ENCODE measurements at regions not wholly inside any gene's neighbourhood (a gene's known extent, or its start where the extent isn't known, plus 50 kb on each side); places are given as distances from the start of the nearest gene placed in this dataset.

DNA sequence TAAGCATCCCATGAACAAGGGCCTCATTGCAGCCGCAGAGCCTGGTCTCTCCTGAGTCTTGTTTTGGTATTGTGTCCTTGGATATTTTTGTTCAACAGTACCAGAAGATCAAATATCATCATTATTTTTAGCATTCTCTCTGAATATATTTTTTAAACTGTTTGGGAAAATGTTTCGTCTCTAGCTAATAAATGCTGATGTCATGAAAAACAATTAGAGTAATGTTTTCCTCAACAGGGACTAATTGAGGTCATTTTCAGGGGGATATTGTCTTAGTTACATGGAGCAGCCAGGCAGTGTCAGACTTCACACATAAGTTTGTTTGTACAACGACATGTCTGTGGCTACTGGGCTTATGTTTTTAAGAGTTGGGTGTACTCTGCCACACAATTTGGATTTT, 805.3 kb upstream of the SOX9 start:
- Histone ChIP-seq H3K36me3 (no peaks in the 10 kb centered on the region), H3K4me1 (ENCODE audit: insufficient read depth) (no peaks in the 10 kb centered on the region), H3K27me3 (no peaks in the 10 kb centered on the region), H3K4me3 (no peak overlapping the region), H3K9me3 (no peaks in the 10 kb centered on the region), H3K27ac (no peak overlapping the region)
- TF ChIP-seq POLR2A (IDR thresholded peaks at IDR 0.05) (no peak), EP300 (IDR thresholded peaks at IDR 0.05) (no peak)
- TF ChIP-seq, protein P1, sequence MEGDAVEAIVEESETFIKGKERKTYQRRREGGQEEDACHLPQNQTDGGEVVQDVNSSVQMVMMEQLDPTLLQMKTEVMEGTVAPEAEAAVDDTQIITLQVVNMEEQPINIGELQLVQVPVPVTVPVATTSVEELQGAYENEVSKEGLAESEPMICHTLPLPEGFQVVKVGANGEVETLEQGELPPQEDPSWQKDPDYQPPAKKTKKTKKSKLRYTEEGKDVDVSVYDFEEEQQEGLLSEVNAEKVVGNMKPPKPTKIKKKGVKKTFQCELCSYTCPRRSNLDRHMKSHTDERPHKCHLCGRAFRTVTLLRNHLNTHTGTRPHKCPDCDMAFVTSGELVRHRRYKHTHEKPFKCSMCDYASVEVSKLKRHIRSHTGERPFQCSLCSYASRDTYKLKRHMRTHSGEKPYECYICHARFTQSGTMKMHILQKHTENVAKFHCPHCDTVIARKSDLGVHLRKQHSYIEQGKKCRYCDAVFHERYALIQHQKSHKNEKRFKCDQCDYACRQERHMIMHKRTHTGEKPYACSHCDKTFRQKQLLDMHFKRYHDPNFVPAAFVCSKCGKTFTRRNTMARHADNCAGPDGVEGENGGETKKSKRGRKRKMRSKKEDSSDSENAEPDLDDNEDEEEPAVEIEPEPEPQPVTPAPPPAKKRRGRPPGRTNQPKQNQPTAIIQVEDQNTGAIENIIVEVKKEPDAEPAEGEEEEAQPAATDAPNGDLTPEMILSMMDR (IDR thresholded peaks at IDR 0.05), result no peak
- intact Hi-C loops (cut with DNase I), result no loop called here
- WGBS, 3 donors, result 21 to 29% (median 22%) methylated on average over 3 of the region's 3 CpGs
- DNase-seq, result no peak

DNA sequence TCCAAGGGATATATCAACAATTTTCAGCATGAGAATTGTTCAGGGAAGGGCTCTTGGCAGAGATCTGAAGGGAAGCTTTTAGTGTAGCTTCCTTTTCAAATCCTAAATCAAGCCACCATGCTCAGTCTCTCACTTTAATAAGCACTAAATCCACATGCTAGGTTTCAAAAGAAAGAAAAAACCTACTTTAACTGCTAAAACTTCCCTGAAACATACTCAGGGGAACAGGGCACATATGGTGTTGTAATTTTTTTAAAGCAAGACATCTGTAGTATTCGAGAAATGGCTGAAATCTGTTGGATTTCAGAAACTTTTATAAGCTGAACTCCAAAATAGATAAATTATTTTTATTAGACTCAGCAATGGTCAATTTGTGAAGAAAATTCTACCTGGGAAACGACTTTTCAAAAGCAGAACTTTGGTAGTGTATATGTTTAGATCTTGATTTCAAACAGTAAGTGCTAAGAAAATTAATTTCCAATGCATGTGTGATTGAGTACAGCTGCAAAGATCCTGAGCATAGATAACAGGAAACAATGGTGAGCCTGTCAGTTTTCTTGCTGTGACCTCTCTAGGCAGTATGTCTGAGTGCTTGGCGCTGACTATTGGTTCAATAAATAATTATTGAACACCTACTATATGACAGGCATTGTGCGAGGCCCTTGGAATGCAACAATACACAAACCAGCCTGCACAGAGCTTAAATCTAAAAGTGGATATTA, 804.5 kb upstream of the SOX9 start:
- intact Hi-C loops (cut with DNase I), result no loop called here
- no peak for DNase-seq

DNA sequence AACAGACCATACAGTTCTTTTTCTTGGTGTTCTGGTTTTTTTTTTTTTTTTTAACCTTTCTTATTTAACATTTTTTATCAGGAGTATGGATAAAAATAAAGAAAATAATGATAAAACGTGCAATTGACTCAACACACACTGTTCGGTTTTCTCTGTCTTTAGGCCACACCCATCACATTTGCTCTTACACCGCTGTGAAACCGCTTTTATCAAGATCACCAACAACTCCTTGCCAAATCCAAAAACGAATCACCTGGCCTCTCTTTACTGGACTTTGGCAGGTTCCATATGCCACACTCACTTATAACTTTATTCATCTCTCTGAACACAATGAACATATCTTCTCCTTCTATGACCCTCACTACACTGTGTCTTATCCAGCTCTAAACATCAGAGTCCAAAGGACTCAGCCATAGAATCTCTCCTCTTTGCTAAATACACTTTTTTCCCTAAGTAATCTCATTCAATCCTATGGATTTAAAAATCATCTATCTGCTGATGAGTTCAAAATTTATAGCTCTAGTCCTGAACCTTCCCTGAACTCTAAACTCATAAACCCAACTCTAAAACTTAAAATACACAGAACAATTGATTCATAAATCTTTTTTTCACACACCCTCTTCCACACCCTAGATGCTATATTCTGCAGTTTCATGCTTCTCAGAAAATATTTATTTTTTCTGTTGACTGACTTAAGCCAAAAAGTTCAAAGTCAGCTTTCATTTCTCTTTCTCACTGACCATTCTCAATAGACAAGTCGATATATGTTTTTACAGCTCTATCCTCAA, 800.6 kb upstream of the SOX9 start:
- Histone ChIP-seq H3K4me1 (ENCODE audit: insufficient read depth) (no peaks in the 10 kb centered on the region), H3K27ac (no peak overlapping the region), H3K9me3 (no peaks in the 10 kb centered on the region), H3K36me3 (no peaks in the 10 kb centered on the region), H3K27me3 (no peaks in the 10 kb centered on the region), H3K4me3 (no peak overlapping the region)
- no peak for DNase-seq
- WGBS, 3 donors, result 59 to 70% (median 67%) methylated on average over 6 of the region's 6 CpGs
- TF ChIP-seq, protein P1 (IDR thresholded peaks at IDR 0.05), result no peak
- intact Hi-C loops (cut with DNase I), result no loop called here

More for the DNA sequence above, 804.5 kb upstream of the SOX9 start:
- TF ChIP-seq, protein P1 (IDR thresholded peaks at IDR 0.05), result no peak
- TF ChIP-seq POLR2A (IDR thresholded peaks at IDR 0.05), result no peak
- no peak for TF ChIP-seq EP300 (IDR thresholded peaks at IDR 0.05)
- no peaks in the 10 kb centered on the region for H3K27me3 ChIP-seq
- no peaks in the 10 kb centered on the region for H3K9me3 ChIP-seq
- H3K36me3 ChIP-seq, result no peaks in the 10 kb centered on the region
- 48 to 60% (median 55%) methylated on average over 4 of the region's 4 CpGs for WGBS, 3 donors
- no peak overlapping the region for H3K4me3 ChIP-seq
- H3K27ac ChIP-seq, result no peak overlapping the region
- H3K4me1 ChIP-seq (ENCODE audit: insufficient read depth), result no peaks in the 10 kb centered on the region

DNA sequence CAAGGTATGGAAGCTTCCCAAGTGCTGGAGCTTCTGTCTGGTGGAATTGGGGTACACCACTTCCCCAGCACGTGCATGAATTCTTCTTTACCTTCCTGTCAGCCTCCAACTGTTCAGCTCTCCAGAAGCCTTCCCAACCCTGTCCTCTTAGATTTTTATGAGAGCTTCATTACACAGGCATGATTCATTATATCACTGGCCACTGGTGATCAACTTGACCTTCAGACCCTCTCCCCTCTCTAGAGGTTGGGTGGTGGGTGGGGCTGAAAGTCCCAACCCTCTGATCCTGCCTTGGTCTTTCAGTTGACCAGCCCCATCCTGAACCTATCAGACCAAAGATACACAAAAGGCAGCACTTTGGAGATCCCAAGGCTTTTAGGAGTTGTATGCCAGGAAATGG, 795.7 kb upstream of the SOX9 start:
- DNase-seq, result no peak
- no peak overlapping the region for H3K4me3 ChIP-seq
- H3K27me3 ChIP-seq, result no peaks in the 10 kb centered on the region
- H3K27ac ChIP-seq, result no peak overlapping the region
- H3K36me3 ChIP-seq, result no peaks in the 10 kb centered on the region
- no peaks in the 10 kb centered on the region for H3K9me3 ChIP-seq
- no peaks in the 10 kb centered on the region for H3K4me1 ChIP-seq (ENCODE audit: insufficient read depth)
- TF ChIP-seq EP300 (IDR thresholded peaks at IDR 0.05) (no peak), POLR2A (IDR thresholded peaks at IDR 0.05) (no peak)
- TF ChIP-seq, protein P1 (IDR thresholded peaks at IDR 0.05), result no peak
- intact Hi-C loops (cut with DNase I), result no loop called here
- WGBS, 3 donors, result 49 to 66% (median 62%) methylated on average over 1 of the region's 1 CpG

Data from ovary (tissue), 7 donors.